ENCODE measurements at regions not wholly inside any gene's neighbourhood (a gene's known extent, or its start where the extent isn't known, plus 50 kb on each side); places are given as distances from the start of the nearest gene placed in this dataset.
"Not testable (repeated sequence)": the region's sequence is repeated elsewhere in the genome, so short reads cannot be mapped to it uniquely, and the experiment has no call there.

GRCh38 chr6:134574491-134574890, 256.6 kb upstream of the SGK1 start (continued):
- TF ChIP-seq REST (IDR thresholded peaks at IDR 0.05) (no peak), EHF (CRISPR knock-in tag; IDR thresholded peaks at IDR 0.05) (no peak)

GRCh38 chr6:134569996-134570395, 252.1 kb upstream of the SGK1 start:
- ATAC-seq; CTCF ChIA-PET; H3K4me2 ChIP-seq; POLR2A ChIA-PET; FAIRE-seq; H3K27ac ChIP-seq; H3K9me3 ChIP-seq; DNase-seq (ENCODE audit: low read depth in 1 of 2, low spot score in 1 of 2); H3K4me1 ChIP-seq; H3K4me3 ChIP-seq: not testable (repeated sequence)
- 34% methylated on average over 3 of the region's 3 CpGs for WGBS (ENCODE audit: missing lambda C conversion rate)

- TF ChIP-seq KDM5A (IDR thresholded peaks at IDR 0.05): no peak
- no peak for TF ChIP-seq CHD2 (IDR thresholded peaks at IDR 0.05; ENCODE audit: low read length, partially characterized antibody)
- no peak for TF ChIP-seq EHMT2 (IDR thresholded peaks at IDR 0.05; ENCODE audit: low read depth)
- no peak for TF ChIP-seq BCL3 (IDR thresholded peaks at IDR 0.05)
- no peak for TF ChIP-seq MYC (IDR thresholded peaks at IDR 0.05; ENCODE audit: borderline replicate concordance, low read length)
- no peak for TF ChIP-seq USF2 (IDR thresholded peaks at IDR 0.05)
- TF ChIP-seq PBX3 (IDR thresholded peaks at IDR 0.05): no peak
- no peak for TF ChIP-seq ZSCAN20 (CRISPR knock-in tag; IDR thresholded peaks at IDR 0.05)
- no peak for TF ChIP-seq POLR2A (IDR thresholded peaks at IDR 0.05; ENCODE audit: low read length)
- no peak for TF ChIP-seq ZC3H11A (IDR thresholded peaks at IDR 0.05)
- TF ChIP-seq JUNB (IDR thresholded peaks at IDR 0.05): no peak
- TF ChIP-seq TFCP2L1 (CRISPR knock-in tag; IDR thresholded peaks at IDR 0.05): no peak
- TF ChIP-seq FOSB (CRISPR knock-in tag; IDR thresholded peaks at IDR 0.05): no peak
- TF ChIP-seq MAZ (IDR thresholded peaks at IDR 0.05; ENCODE audit: borderline replicate concordance, low read depth, low read length): no peak
- TF ChIP-seq NFE2L2 (conservative IDR thresholded peaks at IDR 0.05; ENCODE audit: low read length): no peak
- no peak for TF ChIP-seq HOXB13 (CRISPR knock-in tag; IDR thresholded peaks at IDR 0.05; ENCODE audit: low read depth)
- no peak for TF ChIP-seq CBX2 (IDR thresholded peaks at IDR 0.05; ENCODE audit: borderline replicate concordance, low read depth)
- no peak for TF ChIP-seq HDAC2 (IDR thresholded peaks at IDR 0.05)
- no peak for TF ChIP-seq CHD4 (IDR thresholded peaks at IDR 0.05; ENCODE audit: borderline replicate concordance)
- TF ChIP-seq REST (IDR thresholded peaks at IDR 0.05): no peak
- POLR2A ChIA-PET: no interaction called here
- no peak overlapping the region for H3K4me3 ChIP-seq
- no peaks in the 10 kb centered on the region for H3K9me3 ChIP-seq
- ATAC-seq: no peak
- CTCF ChIA-PET: no interaction called here
- no peaks in the 10 kb centered on the region for H3K4me1 ChIP-seq
- no peak overlapping the region for H3K4me2 ChIP-seq
- no peak for DNase-seq (ENCODE audit: low read depth in 1 of 2, low spot score in 1 of 2)
- WGBS (ENCODE audit: missing lambda C conversion rate): 93% methylated on average over 5 of the region's 5 CpGs
- no peak overlapping the region for H3K27ac ChIP-seq
- no peak for FAIRE-seq
These were observed 246.8 kb upstream of the SGK1 start for GRCh38 chr6:134564705-134565104.
